HG02763 (cell line): ENCODE measurements at regions not wholly inside any gene's neighbourhood (a gene's known extent, or its start where the extent isn't known, plus 50 kb on each side); places are given as distances from the start of the nearest gene placed in this dataset.

Experiments
- ATAC-seq: cut with Tn5 transposase; IDR thresholded peaks from one replicate; pipeline ENCODE4 v1.9.1; 2021; ENCODE audit warnings: mild to moderate bottlenecking, moderate library complexity; ENCODE audit not compliant: unreplicated experiment

DNA sequence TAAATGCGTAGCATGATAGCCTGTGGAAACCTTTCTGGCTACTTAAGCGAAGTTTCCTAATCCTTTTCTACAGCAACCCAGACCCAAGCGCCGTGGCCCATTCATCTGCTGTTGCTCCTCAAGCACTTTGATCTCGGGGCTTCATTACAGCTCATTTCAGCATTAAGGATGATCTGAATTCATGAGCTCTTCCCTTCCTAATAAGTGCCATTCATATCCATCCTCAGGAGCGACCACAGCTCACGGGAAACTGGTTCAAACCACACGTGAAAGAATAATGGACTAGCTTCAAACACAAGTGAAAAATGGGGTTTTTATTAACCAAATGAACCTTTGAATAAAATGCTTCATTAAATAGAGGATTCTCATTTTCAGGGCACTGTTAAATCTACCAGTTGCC is 202.6 kb upstream of the LEF1 start:
- no peak for ATAC-seq

DNA sequence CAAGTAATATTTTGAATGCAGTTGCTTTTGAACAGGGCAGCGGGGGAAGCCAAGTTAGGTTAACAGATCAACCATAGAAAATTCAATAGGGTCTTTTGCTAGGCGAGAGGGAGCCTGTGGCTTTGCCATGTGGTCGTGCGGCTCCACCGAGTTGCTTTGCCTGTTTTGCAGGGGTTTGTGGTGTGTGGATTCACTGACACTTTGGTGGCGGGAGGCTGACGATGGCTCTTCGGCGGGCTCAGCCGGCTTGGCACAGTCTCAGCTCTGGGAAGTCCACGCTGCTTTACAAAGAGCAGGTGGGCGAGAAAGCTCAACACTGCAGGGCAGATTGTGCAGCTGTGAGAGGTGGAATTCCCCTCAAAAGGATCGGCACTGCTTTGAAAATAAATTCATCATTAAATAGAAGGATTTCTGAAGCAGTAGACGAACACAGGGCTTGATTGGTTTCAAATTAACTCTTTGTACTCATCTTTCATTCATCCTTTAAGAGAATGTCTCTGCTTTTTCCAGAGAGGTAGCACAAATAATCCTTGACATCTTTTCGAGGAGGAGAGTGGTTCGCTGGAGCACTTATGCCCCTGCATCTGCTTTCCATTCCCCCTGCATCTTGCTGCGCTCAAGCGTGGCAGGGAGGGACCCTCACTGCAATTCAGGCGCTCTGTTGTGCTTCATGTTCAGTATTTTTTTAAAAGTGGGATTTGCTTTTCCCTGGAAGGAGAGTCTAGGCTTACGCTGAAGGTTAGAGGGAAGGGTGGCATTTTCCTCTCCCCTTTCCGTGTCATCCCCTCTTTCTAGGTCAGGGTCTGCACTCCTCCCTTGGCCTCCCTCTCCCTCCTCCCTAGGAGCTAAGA is 201.8 kb upstream of the LEF1 start:
- no peak for ATAC-seq

DNA sequence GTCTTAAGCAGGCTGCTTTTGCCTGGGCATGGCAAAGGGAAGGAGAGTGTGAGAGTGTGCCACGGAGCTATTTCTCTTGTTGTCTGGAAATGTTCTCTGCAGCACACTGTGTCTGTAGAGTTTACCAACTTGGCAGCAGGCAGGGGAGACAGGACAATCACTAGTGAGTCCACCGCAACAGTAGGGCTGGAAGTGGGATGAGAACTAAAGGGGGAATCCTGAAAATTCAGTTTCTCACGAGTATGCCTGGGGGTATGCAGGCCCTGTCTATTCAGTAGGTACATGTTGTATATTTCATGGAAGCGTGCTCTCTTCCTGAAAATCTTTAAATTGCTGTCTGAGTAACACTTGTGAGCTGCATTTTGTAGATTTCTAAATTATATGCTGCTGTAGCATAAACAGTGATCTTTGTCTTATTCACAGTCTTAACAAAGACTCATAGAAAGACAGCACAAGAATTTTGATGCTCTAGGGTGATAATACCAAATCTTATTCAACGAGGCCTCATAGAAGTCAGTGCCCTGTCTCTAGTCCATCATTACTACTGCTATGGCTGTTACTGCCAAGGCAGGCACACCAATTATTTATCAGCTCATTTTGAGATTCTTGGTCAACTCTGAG is 200.4 kb upstream of the LEF1 start:
- no peak for ATAC-seq

DNA sequence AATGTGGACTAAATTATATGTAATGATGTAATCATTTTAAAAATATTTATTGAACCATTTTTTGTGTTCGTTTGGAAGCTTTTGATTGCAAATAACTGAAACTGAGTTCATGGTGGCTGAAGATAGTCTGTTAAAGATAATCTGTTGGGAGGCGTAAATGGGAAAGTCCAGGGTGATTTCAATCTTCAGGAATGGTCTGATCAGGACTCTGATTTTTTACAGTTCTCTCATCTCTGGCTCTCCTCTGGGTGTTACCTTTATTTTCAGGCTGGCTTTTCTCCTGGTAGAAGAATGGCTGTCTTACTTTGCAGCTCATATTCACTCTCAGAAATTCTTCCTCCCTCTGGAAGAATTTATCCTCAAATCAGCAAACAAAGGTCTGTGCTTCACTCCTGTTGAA is 199.0 kb upstream of the LEF1 start:
- ATAC-seq: no peak

DNA sequence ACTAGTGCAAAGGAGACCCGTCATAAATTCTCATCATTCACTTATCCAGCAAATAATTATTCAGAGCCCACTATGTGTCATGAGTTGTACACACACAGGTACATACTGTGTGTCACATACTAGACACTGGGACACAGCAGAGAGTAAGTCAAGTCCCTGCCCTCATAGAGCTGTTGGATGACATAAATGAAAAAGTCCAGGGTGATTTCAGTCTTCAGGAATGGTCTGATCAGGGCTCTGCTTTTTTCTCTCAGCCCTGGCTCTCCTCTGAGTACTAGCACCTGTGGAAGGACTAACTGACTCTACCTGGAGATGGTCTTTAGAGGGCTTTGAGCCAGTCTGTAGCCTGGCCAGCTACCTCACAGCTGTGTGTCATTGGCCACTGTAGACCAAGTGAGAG is 198.0 kb upstream of the LEF1 start:
- no peak for ATAC-seq

DNA sequence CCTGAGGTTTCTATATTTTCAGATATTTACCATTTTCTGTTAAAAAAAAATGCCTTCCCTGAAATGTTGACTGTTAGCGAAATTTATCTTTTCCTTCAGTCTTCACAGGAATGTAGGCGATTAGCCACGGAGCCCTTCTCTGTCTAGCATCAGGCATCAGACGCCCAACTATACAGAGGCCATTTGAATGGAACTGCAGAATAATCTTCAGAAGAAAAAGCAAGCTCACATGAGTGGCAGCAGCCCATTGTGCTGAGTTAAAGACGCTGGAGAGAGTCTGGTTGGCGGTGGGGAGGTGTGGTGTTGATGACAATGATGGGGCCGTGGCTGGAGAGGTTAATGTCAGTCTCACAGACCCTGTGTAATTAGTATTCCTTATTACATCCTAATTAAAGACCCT is 196.8 kb upstream of the LEF1 start:
- ATAC-seq: no peak

DNA sequence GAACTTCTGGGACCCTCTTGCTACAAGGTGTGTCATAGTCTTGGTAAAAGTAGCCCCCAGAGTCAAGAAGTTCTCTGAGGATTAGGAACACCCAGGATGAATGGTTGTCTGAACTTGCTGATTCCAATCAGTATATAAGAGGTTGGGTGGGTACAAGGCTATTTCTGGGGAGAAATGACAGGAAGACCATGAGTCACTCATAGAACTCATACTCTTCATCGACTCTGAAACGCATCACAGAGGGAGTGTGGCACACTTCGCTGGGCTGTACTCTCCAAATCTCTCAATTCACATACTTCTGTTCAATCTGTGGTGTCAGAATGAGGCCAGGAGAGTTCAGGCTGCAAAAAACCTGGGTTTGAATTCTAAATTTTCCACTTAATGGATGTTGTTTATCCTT is 193.2 kb upstream of the LEF1 start:
- ATAC-seq: no peak

DNA sequence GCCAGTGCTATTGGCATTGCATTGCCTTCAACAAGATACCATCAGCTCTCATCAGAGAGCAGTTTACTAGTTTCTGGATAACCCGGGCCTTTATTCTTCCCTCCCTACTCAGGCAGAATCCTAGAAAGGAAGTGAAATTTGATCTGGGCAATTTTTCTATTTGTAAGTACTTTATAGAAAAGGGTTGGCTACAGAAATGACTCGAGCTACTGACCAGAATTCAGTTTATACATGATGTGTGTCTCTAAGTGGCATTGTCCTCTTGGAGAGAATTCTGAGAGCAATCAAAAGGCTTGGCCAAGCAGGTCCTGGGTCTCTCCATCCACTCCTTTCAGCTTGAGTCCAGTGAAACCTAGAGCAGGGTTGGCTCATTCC is 192.7 kb upstream of the LEF1 start:
- no peak for ATAC-seq

DNA sequence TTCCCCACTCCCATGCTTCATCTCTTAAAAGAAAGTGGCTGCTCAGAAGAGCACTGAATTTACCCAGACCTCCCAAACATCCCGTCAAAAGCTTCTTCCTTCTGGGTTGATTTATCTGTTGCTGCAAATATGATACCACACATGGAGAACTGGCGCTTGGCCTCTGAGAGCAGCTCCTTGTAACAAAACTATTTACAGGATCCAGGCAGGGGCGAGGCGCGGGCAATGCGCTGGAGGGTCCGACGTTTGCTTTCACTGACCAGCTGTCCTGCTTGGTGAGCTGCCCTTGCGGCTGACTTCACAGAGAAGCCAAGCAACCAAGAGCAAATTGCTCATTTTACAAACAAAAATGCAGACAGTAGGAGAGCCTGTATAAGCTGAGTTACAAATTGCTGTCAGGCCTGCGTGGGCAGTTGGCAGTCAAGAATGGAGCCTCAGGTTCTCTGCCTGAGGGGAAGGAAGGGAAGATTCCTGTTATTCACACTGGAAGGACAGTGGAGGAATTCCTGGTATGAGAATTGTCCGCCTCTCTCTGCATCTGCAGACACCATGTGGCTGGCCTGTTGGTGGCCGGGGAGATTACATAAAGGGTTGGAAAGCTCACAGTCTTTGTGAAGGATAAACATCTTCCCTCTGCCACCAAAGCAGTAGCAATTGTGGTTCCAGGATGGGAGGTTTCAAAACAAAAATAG is 192.2 kb upstream of the LEF1 start:
- no peak for ATAC-seq

DNA sequence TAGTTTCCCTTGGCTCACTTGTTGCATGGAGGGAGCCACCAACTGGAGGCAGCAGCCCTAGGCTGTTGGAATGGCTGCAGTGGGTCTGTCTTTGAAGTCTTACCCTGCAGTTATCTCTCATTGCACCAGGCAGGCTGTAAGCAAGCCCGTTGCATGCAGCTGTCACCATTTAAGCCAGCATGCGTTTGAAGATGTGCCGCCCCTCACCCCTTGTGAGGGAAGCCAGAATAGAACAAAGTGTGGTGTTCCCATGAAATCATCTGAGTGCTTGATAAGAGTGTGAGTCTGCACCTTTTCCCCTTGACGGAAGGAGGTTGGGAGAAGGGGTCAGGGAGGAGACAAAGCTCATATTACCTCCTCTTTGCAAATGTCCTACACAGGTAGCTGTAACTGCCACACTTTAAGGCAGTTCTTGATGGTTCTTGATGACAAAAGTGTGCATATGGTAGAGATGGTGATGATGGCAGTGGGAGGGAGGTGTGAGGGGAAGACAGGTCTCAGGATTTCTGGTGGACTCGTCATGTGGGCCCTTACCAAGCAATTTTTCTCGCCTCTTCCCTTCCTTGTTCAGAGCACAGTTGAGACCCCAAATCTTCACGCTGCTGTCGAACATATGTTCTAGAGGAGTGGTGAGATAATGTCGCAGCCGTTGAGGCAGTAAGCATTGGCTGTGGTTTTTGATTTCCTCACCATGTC is 191.4 kb upstream of the LEF1 start:
- no peak for ATAC-seq

DNA sequence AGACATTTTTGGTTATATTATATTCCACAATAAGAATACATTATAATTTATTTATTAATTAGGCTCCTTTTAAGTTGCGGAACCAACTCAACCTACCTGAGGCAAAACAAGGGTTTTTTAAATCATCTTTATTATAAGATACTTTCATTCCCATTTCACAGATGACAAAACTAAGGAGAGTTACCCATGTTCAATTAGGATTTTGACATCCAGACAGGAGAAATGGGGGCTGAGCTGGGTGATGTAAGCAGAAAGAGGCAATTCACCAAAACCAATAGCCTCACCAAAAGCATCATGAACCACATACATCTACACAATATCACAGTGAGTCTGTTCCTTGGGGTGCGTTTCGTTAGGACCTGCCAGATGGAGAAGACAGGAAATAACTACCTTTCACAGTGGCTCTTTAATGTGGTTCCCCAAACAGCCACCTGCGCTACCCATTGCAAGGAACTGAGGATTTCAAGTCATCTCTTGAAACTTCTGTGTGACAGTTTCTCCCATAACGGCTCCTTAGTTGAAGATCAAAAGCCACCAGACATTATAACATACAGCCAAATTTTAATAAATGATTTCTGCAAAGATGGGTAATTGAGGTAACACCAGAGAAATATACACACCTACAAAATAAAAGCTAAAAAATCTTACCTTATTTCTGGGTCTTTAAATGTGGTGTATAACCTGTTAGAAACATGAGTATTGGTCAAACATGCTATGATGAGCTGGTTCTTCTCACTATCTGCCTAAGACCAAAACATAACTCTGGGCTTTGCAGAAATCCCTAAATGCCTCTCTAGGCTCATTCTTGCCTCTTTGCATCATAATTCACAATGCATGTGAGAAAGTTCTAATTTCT is 190.6 kb upstream of the LEF1 start:
- ATAC-seq: no peak

DNA sequence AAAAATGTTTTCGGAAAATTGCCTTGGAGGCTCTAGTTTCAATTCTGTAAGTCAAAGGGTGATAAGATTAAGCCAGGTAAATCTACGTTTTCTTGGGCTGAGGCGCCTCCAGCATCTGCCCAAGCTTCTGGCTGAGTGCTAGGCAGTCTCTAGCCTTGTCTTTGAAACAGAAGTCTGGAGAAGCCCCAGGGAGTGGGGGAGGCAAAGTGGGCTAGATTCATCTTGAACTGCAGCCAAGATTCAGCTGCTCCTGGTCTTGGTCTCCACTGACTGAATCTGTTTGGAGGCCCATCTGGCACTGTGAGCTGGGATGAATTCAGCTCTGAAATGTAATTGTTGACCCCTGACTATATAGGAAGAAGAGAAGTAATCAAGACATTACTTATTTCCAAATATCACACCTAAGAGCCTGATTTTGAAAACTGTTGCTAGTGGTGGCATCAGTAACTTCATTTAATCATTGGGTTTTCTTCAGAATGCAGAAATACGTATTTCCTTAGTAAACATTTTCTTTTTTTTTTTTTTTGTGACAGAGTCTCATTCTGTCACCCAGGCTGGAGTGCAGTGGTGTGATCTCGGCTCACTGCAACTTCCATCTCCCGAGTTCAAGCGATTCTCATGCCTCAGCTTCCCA is 187.3 kb upstream of the LEF1 start:
- no peak for ATAC-seq

DNA sequence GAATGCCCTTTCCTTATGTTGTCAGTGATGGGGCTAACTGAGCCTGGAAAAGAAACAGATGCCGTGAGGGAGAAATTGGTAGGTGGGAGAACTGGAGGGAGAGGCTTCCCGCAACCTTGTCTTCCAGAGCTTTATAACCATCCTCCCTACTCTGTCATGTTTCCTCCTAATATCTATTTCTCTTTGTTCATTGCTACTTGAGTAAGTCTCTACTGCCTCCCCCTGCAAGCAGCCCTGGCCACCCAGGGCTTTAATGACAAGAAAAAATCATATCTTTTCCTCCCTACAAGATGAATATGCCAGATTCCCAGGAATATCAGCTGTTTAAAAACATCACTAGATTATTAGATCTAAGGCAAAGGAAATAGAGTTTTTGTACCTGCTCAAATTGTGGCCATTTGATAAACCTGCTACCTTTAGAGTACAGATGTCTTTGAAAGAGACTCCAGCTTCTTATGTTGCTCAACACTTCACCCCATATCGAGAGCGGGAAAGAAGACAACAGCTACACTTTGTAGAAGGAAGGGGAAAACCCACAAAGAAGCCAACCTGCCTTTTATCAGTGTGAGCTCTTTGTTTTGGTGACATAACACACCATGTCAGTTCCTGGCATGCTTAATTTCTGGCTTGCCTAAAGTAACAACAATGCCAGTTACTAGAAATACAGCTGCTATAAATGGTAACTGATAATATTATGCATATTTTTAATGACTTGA is 186.6 kb upstream of the LEF1 start:
- ATAC-seq: no peak

DNA sequence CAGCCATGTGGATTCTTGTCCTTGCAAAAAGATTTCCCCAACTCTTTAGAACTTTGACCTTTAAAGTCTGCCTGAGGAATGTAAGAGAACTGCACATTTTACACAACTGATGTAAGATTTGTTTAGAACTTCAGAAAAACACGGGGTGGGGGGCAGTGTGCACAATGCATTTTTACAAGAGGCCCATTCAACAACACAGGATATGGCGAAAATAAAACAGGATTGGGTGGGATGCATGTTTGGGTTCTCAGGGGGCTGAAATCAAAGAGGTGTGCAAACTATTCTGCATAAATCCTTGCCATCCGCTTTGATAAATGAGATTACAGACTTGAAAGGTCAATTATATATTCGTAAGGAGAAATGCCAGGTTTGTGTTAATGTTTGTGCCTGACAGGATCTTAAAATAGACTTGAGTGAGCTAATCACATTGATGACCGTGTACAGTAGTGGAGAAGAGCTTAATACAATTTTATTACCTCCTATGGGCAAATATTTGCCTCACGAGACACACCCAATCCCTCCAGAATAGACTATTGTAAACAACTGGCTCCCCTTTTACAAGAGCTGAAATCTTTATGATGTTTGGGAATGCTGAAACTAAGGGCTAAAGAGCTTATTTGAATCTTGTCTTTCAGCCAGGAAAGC is 184.1 kb upstream of the LEF1 start:
- no peak for ATAC-seq

DNA sequence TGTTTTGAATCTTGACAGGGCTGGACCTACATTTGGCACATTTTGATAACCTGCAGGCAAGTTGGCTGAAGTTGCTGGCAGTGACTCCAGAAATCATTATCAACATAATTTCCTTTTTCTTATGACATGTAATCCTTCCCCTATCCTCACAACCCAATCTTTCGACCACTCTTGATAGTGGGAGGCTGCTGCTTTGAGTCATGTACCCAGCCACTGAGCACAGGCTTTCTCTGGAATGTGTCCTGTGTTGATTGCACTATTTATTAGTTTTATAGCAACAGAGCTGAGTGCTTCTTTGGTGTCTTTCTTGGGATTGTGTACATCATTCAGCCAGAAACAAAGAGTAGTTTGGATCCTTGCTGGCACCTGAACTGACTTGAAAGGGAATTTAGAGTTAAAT is 183.1 kb upstream of the LEF1 start:
- ATAC-seq: no peak

DNA sequence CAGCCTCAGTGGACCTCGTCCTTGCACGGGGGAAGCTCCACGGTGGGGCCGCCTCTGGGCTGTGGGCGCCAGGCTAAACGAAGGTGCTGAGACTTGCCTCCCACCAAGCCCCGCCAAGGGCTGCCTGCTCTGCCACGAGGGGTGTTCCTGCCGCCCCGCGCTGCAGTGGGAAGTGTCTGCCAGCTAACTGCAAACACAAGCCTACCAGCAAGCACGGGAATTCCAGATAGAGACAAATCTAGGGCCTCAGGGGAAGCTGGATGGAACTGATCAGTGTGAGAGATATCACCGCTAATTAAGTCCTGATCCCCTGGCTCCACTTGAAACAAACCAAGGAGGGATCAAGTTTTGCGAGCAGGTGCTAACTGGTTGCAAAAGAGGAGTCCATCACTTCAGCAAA is 181.6 kb upstream of the LEF1 start:
- no peak for ATAC-seq

DNA sequence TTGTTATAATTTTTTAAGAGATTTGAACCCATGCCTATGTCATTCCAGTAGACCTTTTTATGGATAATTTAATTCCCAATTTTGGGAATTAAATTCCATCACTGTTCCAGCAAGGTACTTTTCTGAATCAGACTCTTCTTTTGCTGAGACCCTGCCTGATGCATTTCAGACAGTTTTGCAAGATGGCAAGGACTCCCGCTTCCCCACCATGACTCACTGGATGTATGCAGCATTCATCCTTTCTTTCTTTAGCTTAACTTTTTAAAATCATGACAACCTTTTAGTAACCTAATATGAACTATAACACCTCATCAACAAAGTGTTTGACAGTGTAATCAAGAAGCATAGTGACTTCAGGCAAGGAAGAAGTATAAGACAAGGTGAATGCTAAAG is 178.1 kb upstream of the LEF1 start:
- ATAC-seq: no peak

DNA sequence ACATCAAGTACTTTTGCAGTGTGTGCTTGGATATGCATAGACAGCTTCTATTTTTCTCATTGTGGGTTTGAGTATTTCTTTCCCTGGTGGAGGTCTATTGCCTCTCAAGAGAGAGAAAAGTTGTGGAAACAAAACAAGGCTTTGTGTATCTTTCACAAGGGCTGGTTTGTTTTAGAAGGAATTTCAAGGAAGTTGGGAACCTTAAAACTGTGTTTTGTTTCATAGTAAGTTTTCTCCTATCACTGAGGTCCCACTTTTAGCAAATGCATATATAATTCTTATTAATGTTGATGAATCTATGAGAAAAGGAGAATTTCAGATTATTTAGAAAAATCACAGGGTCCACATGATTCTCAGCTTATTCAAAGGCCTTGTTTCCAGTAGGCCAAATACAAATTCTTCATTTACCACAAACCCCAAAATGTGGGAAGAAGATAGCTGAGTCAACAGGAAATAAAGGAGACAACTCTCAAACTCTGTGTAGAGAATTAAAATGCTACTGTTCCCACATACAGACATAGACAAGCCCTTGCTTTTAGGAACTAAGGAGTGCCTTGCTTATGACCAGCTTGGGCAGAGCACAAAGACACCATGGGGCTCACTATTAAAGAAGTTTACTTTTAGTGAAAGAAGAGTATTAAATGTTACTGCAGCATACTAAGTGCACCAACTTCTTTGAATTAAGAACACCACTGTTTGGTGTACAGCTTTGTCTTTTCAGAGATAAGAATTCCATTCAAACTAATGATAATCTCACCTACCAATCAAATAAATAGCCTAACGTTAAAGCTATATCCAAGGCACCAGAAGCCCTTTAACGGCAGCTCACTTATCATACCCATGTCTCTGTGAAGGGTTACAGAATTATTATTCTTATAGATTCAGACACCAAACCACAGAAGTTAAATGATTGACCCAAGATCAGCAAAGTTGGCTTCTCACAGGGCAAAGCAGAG is 177.4 kb upstream of the LEF1 start:
- no peak for ATAC-seq
